WTC11 (cell line): ENCODE measurements at regions not wholly inside any gene's neighbourhood (a gene's known extent, or its start where the extent isn't known, plus 50 kb on each side); places are given as distances from the start of the nearest gene placed in this dataset.

Experiments used
- ATAC-seq: fragments of 200-7000 bp; cut with Tn5 transposase; 2 replicates; pipeline ENCODE4 v1.10.0; 2021; ENCODE audit warnings: mild to moderate bottlenecking, moderate library complexity
- CTCF ChIA-PET: fragments of 300-600 bp; sonication (Branson Sonifier 250); formaldehyde crosslinking; loops from one replicate; lab custom pipeline; 2021; ENCODE audit warnings: antibody characterized with exemption; lab: Charles Lee
- POLR2A ChIA-PET: fragments of 350-600 bp; sonication (Branson Sonifier 250); formaldehyde crosslinking; loops from one replicate; lab custom pipeline; 2021; ENCODE audit warnings: antibody characterized with exemption; lab: Charles Lee
- DNase-seq: peaks from one replicate; pipeline ENCODE4 v3.0.0; 2021; ENCODE audit warnings: low spot score
- H3K27ac Mint-ChIP-seq: 2 replicates; pipeline ENCODE4 v1.8.0; 2021; ENCODE audit warnings: mixed read lengths
- H3K27me3 Mint-ChIP-seq: 2 replicates; pipeline ENCODE4 v1.8.0; 2021; ENCODE audit warnings: low read depth, mild to moderate bottlenecking, moderate library complexity, mixed read lengths
- H3K36me3 Mint-ChIP-seq: 2 replicates; pipeline ENCODE4 v1.8.0; 2021; ENCODE audit warnings: mixed read lengths
- H3K4me1 Mint-ChIP-seq: 2 replicates; pipeline ENCODE4 v1.8.0; 2022; ENCODE audit warnings: mixed read lengths
- H3K4me3 Mint-ChIP-seq: 2 replicates; pipeline ENCODE4 v1.8.0; 2021; ENCODE audit warnings: mild to moderate bottlenecking, moderate library complexity, mixed read lengths
- H3K9me3 Mint-ChIP-seq: 2 replicates; pipeline ENCODE4 v1.8.0; 2021; ENCODE audit warnings: mixed read lengths
- ELF4 ChIP-seq: sonication (generic); formaldehyde crosslinking; IDR thresholded peaks from 2 replicates; pipeline ENCODE4 v1.8.1; 2022; ENCODE audit warnings: low read depth, mild to moderate bottlenecking, moderate library complexity, missing genetic modification reagents
- ESRRA ChIP-seq: sonication (generic); formaldehyde crosslinking; IDR thresholded peaks from 2 replicates; pipeline ENCODE4 v1.8.1; 2022; ENCODE audit warnings: mild to moderate bottlenecking, missing genetic modification reagents, borderline replicate concordance
- ETV6 ChIP-seq: sonication (generic); formaldehyde crosslinking; IDR thresholded peaks from 2 replicates; pipeline ENCODE4 v1.8.1; 2022; ENCODE audit warnings: mild to moderate bottlenecking, missing genetic modification reagents
- FOXP4 ChIP-seq: sonication (generic); formaldehyde crosslinking; IDR thresholded peaks from 2 replicates; pipeline ENCODE4 v1.8.0; 2022; ENCODE audit warnings: mild to moderate bottlenecking, missing genetic modification reagents
- GRHL2 ChIP-seq: fragments of 250-450 bp; sonication (Bioruptor Pico); IDR thresholded peaks from 2 replicates; pipeline ENCODE4 v1.8.0; 2022; ENCODE audit warnings: mild to moderate bottlenecking, moderate library complexity; ENCODE audit not compliant: insufficient replicate concordance, severe bottlenecking
- IRF1 ChIP-seq: sonication (generic); formaldehyde crosslinking; IDR thresholded peaks from 2 replicates; pipeline ENCODE4 v1.8.0; 2023; ENCODE audit warnings: missing genetic modification reagents
- MYBL2 ChIP-seq: sonication (generic); formaldehyde crosslinking; IDR thresholded peaks from 2 replicates; pipeline ENCODE4 v1.8.1; 2023; ENCODE audit warnings: mild to moderate bottlenecking, moderate library complexity, missing genetic modification reagents
- NR1H2 ChIP-seq: sonication (generic); formaldehyde crosslinking; IDR thresholded peaks from 2 replicates; pipeline ENCODE4 v1.9.0; 2021; ENCODE audit warnings: mild to moderate bottlenecking, moderate library complexity, missing genetic modification reagents
- PRDM15 ChIP-seq: sonication (generic); formaldehyde crosslinking; IDR thresholded peaks from 2 replicates; pipeline ENCODE4 v1.8.0; 2022; ENCODE audit warnings: missing genetic modification reagents
- PRRX2 ChIP-seq: fragments of 250-450 bp; sonication (Bioruptor Pico); IDR thresholded peaks from 2 replicates; pipeline ENCODE4 v1.8.0; 2021; ENCODE audit warnings: mild to moderate bottlenecking
- RORB ChIP-seq: fragments of 250-450 bp; sonication (Bioruptor Pico); IDR thresholded peaks from 2 replicates; pipeline ENCODE4 v1.9.0; 2021; ENCODE audit warnings: mild to moderate bottlenecking
- TP53 ChIP-seq: sonication (generic); formaldehyde crosslinking; IDR thresholded peaks from 2 replicates; pipeline ENCODE4 v1.8.1; 2023; ENCODE audit warnings: mild to moderate bottlenecking, missing genetic modification reagents
- ZBTB21 ChIP-seq: sonication (generic); formaldehyde crosslinking; IDR thresholded peaks from 2 replicates; pipeline ENCODE4 v1.8.1; 2023; ENCODE audit warnings: mild to moderate bottlenecking, missing genetic modification reagents, borderline replicate concordance
- TF ChIP-seq, protein P1 (sequence below): fragments of 250-450 bp; sonication (Bioruptor Pico); IDR thresholded peaks from 2 replicates; pipeline ENCODE4 v2.1.2; 2022; ENCODE audit warnings: mild to moderate bottlenecking, moderate library complexity
- TF ChIP-seq, protein P2 (sequence below): sonication (generic); formaldehyde crosslinking; IDR thresholded peaks from 2 replicates; pipeline ENCODE4 v1.8.0; 2022; ENCODE audit warnings: mild to moderate bottlenecking, missing genetic modification reagents
- TF ChIP-seq, protein P3 (sequence below): fragments of 250-450 bp; sonication (Bioruptor Pico); IDR thresholded peaks from 2 replicates; pipeline ENCODE4 v1.9.0; 2021; ENCODE audit warnings: mild to moderate bottlenecking
- TF ChIP-seq, protein P4 (sequence below): sonication (generic); formaldehyde crosslinking; conservative IDR thresholded peaks from 2 replicates; pipeline ENCODE4 v1.8.1; 2022; ENCODE audit warnings: mild to moderate bottlenecking, missing genetic modification reagents
- TF ChIP-seq, protein P5 (sequence below): fragments of 250-450 bp; sonication (Bioruptor Pico); conservative IDR thresholded peaks from 2 replicates; pipeline ENCODE4 v1.9.0; 2021; ENCODE audit warnings: mild to moderate bottlenecking

DNA sequence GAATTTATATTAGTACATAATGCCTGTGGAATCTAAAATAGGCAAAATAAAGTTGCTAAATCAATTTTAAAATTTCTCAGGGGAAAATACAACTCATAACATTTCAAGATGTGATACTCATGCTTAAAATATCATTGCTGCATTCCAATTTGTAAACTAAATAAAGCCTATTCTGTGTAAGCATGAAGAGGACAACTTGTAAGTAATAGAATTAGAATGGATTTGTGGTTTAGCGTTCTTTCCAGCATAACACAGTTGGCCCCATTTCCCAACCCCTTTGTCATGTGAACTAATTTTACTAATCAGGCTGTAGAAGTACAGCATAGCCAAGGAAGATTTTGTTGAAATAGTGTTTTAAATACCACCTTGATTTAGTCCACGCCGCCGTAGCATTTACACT is 437.2 kb downstream of the SI start:
- no peaks in the 10 kb centered on the region for H3K27me3 Mint-ChIP-seq
- H3K4me1 Mint-ChIP-seq, result peaks cover 5% of the 10 kb centered on the region
- DNase-seq (no peak), ATAC-seq (no peak)
- H3K27ac Mint-ChIP-seq, result no peak overlapping the region
- CTCF ChIA-PET, result no interaction called here
- TF ChIP-seq PRRX2, result no peak
- TF ChIP-seq, protein P1, sequence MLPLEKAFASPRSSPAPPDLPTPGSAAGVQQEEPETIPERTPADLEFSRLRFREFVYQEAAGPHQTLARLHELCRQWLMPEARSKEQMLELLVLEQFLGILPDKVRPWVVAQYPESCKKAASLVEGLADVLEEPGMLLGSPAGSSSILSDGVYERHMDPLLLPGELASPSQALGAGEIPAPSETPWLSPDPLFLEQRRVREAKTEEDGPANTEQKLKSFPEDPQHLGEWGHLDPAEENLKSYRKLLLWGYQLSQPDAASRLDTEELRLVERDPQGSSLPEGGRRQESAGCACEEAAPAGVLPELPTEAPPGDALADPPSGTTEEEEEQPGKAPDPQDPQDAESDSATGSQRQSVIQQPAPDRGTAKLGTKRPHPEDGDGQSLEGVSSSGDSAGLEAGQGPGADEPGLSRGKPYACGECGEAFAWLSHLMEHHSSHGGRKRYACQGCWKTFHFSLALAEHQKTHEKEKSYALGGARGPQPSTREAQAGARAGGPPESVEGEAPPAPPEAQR (CRISPR knock-in tag), result no peak
- TF ChIP-seq ZBTB21 (CRISPR knock-in tag), result no peak
- TF ChIP-seq, protein P2, sequence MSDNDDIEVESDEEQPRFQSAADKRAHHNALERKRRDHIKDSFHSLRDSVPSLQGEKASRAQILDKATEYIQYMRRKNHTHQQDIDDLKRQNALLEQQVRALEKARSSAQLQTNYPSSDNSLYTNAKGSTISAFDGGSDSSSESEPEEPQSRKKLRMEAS, result no peak
- no peak for TF ChIP-seq ELF4 (CRISPR knock-in tag)
- POLR2A ChIA-PET, result no interaction called here
- no peak overlapping the region for H3K4me3 Mint-ChIP-seq
- no peaks in the 10 kb centered on the region for H3K36me3 Mint-ChIP-seq
- H3K9me3 Mint-ChIP-seq, result no peaks in the 10 kb centered on the region

- no peak overlapping the region for H3K27ac Mint-ChIP-seq
- no peak for ATAC-seq
- no peak for TF ChIP-seq MYBL2 (CRISPR knock-in tag)
Observed at GRCh38 chr3:164640591-164640990, 437.7 kb downstream of the SI start.

GRCh38 chr3:164620956-164621355 is 457.3 kb downstream of the SI start:
- ChIA-PET CTCF (no interaction called here), POLR2A (no interaction called here)
- Mint-ChIP-seq H3K27me3 (no peaks in the 10 kb centered on the region), H3K27ac (no peak overlapping the region), H3K9me3 (no peaks in the 10 kb centered on the region; the same call in 1 of the 2 replicates), H3K4me1 (no peaks in the 10 kb centered on the region), H3K36me3 (no peaks in the 10 kb centered on the region), H3K4me3 (no peak overlapping the region)
- DNase-seq (no peak), ATAC-seq (no peak)
- TF ChIP-seq, protein P2, result no peak
- no peak for TF ChIP-seq GRHL2 (CRISPR knock-in tag)
- no peak for TF ChIP-seq ESRRA (CRISPR knock-in tag)
- TF ChIP-seq PRDM15 (CRISPR knock-in tag), result no peak
- TF ChIP-seq MYBL2 (CRISPR knock-in tag), result no peak
- TF ChIP-seq ETV6 (CRISPR knock-in tag), result no peak
- TF ChIP-seq FOXP4 (CRISPR knock-in tag), result no peak
- no peak for TF ChIP-seq ELF4 (CRISPR knock-in tag)

More at GRCh38 chr3:164640591-164640990, 437.7 kb downstream of the SI start:
- no peak overlapping the region for H3K4me3 Mint-ChIP-seq
- ChIA-PET CTCF (no interaction called here), POLR2A (no interaction called here)
- DNase-seq, result no peak
- no peaks in the 10 kb centered on the region for H3K9me3 Mint-ChIP-seq
- no peaks in the 10 kb centered on the region for H3K27me3 Mint-ChIP-seq
- H3K36me3 Mint-ChIP-seq, result no peaks in the 10 kb centered on the region
- H3K4me1 Mint-ChIP-seq, result peaks cover 5% of the 10 kb centered on the region

- Mint-ChIP-seq H3K27ac (no peak overlapping the region), H3K4me3 (no peak overlapping the region), H3K9me3 (no peaks in the 10 kb centered on the region; the same call in 1 of the 2 replicates), H3K4me1 (no peaks in the 10 kb centered on the region), H3K36me3 (no peaks in the 10 kb centered on the region), H3K27me3 (no peaks in the 10 kb centered on the region)
- DNase-seq, result no peak
- no peak for ATAC-seq
- ChIA-PET POLR2A (no interaction called here), CTCF (no interaction called here)
- TF ChIP-seq, protein P3, sequence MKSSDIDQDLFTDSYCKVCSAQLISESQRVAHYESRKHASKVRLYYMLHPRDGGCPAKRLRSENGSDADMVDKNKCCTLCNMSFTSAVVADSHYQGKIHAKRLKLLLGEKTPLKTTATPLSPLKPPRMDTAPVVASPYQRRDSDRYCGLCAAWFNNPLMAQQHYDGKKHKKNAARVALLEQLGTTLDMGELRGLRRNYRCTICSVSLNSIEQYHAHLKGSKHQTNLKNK, result no peak
- TF ChIP-seq, protein P4, sequence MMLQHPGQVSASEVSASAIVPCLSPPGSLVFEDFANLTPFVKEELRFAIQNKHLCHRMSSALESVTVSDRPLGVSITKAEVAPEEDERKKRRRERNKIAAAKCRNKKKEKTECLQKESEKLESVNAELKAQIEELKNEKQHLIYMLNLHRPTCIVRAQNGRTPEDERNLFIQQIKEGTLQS (CRISPR knock-in tag), result no peak
- TF ChIP-seq NR1H2 (no peak), RORB (no peak), IRF1 (CRISPR knock-in tag) (no peak), TP53 (CRISPR knock-in tag) (no peak), ETV6 (CRISPR knock-in tag) (no peak)
- TF ChIP-seq, protein P5, sequence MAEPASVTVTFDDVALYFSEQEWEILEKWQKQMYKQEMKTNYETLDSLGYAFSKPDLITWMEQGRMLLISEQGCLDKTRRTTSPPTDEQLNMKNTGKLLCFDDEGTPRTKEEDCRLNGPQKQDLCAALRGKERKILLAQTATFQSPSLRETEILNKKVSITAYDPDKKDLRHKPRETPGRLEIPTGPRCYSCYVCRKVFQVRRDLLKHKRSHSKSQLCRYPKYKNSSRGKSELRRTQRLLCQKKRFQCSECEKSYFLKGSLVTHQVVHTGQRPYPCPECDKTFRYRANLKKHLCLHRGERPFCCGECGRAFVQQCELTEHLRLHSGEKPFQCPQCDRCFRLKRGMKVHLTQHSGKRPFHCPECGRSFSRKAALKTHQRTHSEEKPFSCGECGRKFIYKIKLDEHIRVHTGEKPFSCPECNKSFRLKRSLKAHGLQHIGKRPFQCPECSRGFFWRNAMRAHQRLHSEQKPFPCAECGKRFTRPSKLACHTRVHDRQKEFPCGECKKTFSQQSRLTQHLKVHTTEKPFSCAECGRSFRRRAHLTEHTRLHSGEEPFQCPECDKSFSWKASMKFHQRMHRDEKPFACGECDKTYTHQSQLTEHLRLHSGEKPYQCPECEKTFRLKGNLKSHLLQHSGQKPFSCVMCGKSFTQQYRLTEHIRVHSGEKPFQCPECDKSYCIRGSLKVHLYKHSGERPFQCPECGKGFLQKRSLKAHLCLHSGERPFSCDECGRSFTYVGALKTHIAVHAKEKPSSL, result no peak
Observed at GRCh38 chr3:164620423-164620822, 457.9 kb downstream of the SI start.
